ENCODE measurements at regions not wholly inside any gene's neighbourhood (a gene's known extent, or its start where the extent isn't known, plus 50 kb on each side); places are given as distances from the start of the nearest gene placed in this dataset.

DNA sequence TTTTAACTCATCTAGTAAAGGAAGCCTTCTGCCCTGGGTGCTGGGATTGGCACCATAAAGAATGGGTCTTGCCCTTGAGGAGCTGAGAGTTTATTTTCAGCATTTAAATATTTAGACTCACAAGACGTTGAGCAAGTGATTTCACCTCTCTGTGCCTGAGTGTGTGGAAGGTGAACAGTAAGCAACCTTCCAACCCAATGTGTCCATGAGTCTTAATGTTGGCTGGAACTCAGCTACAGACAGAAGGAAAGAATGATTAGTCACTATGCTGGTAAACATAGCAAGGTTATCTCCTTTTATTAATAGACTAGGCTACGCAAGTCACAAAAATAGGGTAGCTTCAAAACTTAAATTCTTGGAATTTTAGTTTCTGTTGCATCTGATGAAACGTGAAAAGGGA lies 277.4 kb upstream of the GATB start:
- no peak for DNase-seq (ENCODE audit: low spot score)
- H3K27ac ChIP-seq (ENCODE audit: poor library complexity, severe bottlenecking) = no peak overlapping the region

DNA sequence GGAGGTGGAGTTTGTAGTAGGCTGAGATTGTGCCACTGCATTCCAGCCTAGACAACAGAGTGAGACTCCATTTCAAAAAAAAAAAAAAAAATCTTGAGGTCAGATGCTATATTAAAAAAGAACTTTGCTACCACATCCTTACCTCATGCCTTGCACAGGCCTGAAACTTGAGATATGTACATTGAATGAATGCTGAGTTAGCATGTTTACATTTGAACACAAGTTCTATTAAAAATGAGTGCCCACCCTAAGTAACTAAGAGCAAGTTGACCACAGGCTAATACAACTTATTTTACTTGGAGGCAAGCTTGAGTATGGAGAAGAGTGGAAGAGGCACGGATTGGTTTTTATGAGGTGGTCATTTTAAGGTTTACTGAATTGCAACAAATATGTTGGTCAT lies 276.6 kb upstream of the GATB start:
- no peak overlapping the region for H3K4me3 ChIP-seq (ENCODE audit: severe bottlenecking)
- TF ChIP-seq, protein P1, sequence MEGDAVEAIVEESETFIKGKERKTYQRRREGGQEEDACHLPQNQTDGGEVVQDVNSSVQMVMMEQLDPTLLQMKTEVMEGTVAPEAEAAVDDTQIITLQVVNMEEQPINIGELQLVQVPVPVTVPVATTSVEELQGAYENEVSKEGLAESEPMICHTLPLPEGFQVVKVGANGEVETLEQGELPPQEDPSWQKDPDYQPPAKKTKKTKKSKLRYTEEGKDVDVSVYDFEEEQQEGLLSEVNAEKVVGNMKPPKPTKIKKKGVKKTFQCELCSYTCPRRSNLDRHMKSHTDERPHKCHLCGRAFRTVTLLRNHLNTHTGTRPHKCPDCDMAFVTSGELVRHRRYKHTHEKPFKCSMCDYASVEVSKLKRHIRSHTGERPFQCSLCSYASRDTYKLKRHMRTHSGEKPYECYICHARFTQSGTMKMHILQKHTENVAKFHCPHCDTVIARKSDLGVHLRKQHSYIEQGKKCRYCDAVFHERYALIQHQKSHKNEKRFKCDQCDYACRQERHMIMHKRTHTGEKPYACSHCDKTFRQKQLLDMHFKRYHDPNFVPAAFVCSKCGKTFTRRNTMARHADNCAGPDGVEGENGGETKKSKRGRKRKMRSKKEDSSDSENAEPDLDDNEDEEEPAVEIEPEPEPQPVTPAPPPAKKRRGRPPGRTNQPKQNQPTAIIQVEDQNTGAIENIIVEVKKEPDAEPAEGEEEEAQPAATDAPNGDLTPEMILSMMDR (IDR thresholded peaks at IDR 0.05; ENCODE audit: poor library complexity, severe bottlenecking) = no peak
- no peaks in the 10 kb centered on the region for H3K36me3 ChIP-seq (ENCODE audit: low read depth)
- no peaks in the 10 kb centered on the region for H3K9me3 ChIP-seq (ENCODE audit: severe bottlenecking)
- no peak for DNase-seq (ENCODE audit: low spot score)
- no peaks in the 10 kb centered on the region for H3K27me3 ChIP-seq (ENCODE audit: insufficient read depth, poor library complexity, severe bottlenecking)
- H3K27ac ChIP-seq (ENCODE audit: poor library complexity, severe bottlenecking) = no peak overlapping the region
- H3K4me1 ChIP-seq (ENCODE audit: insufficient read depth, poor library complexity, severe bottlenecking) = no peaks in the 10 kb centered on the region
- ATAC-seq (ENCODE audit: low read depth) = no peak

More for the DNA sequence above, 277.4 kb upstream of the GATB start:
- no peaks in the 10 kb centered on the region for H3K27me3 ChIP-seq (ENCODE audit: insufficient read depth, poor library complexity, severe bottlenecking)
- H3K36me3 ChIP-seq (ENCODE audit: low read depth) = no peaks in the 10 kb centered on the region
- ATAC-seq (ENCODE audit: low read depth) = no peak
- no peaks in the 10 kb centered on the region for H3K4me1 ChIP-seq (ENCODE audit: insufficient read depth, poor library complexity, severe bottlenecking)
- TF ChIP-seq, protein P1 (IDR thresholded peaks at IDR 0.05; ENCODE audit: poor library complexity, severe bottlenecking) = no peak
- H3K9me3 ChIP-seq (ENCODE audit: severe bottlenecking) = no peaks in the 10 kb centered on the region
- no peak overlapping the region for H3K4me3 ChIP-seq (ENCODE audit: severe bottlenecking)

DNA sequence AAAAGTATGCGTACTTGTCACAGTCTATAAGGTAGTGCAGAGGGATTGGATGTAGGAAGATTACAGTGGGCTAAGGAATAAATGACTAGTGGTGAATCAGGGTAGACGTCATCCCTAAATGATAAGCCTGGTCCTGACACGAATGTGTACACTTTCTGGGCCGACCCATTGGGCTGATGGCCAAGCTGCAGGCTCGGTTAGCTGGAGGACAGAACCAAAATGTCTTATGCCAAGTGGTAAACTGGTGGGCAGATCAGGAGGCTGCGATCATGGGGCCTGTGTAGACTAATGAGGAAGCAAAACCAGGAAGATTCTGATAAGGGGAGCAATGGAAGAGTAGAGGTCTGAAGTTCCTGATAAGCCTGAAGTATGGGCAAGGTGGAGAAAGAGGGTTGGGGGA lies 272.8 kb upstream of the GATB start:
- ATAC-seq (ENCODE audit: low read depth) (no peak), DNase-seq (ENCODE audit: low spot score) (no peak)
- no peak overlapping the region for H3K4me3 ChIP-seq (ENCODE audit: severe bottlenecking)
- TF ChIP-seq, protein P1 (IDR thresholded peaks at IDR 0.05; ENCODE audit: poor library complexity, severe bottlenecking) = no peak
- no peaks in the 10 kb centered on the region for H3K36me3 ChIP-seq (ENCODE audit: low read depth)
- no peaks in the 10 kb centered on the region for H3K27me3 ChIP-seq (ENCODE audit: insufficient read depth, poor library complexity, severe bottlenecking)
- H3K4me1 ChIP-seq (ENCODE audit: insufficient read depth, poor library complexity, severe bottlenecking) = no peaks in the 10 kb centered on the region
- H3K9me3 ChIP-seq (ENCODE audit: severe bottlenecking) = no peaks in the 10 kb centered on the region
- H3K27ac ChIP-seq (ENCODE audit: poor library complexity, severe bottlenecking) = no peak overlapping the region

DNA sequence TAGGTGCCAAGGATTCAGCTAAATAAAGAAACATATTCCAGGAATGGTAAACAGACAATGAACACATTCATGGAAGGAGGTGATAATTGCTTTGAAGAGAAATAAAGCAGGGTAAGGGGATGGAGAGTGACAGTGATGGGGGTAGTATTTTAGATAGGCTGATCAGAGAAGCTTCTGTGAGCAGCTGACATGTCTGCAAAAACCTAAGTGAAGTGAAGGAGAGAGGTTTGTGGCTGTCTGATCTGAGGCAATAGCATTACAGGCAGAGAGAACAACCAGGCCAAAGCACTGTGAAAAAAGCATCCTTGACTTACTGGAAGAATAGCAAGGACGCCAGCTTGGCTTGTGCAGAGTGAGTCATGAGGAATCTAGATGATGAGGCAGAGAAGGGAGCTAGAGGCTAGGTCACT lies 271.9 kb upstream of the GATB start:
- H3K9me3 ChIP-seq (ENCODE audit: severe bottlenecking) = no peaks in the 10 kb centered on the region
- no peak for DNase-seq (ENCODE audit: low spot score)
- no peak for ATAC-seq (ENCODE audit: low read depth)
- no peaks in the 10 kb centered on the region for H3K36me3 ChIP-seq (ENCODE audit: low read depth)
- TF ChIP-seq, protein P1 (IDR thresholded peaks at IDR 0.05; ENCODE audit: poor library complexity, severe bottlenecking) = no peak
- H3K4me3 ChIP-seq (ENCODE audit: severe bottlenecking) = no peak overlapping the region
- H3K27ac ChIP-seq (ENCODE audit: poor library complexity, severe bottlenecking) = no peak overlapping the region
- H3K4me1 ChIP-seq (ENCODE audit: insufficient read depth, poor library complexity, severe bottlenecking) = no peaks in the 10 kb centered on the region
- no peaks in the 10 kb centered on the region for H3K27me3 ChIP-seq (ENCODE audit: insufficient read depth, poor library complexity, severe bottlenecking)

DNA sequence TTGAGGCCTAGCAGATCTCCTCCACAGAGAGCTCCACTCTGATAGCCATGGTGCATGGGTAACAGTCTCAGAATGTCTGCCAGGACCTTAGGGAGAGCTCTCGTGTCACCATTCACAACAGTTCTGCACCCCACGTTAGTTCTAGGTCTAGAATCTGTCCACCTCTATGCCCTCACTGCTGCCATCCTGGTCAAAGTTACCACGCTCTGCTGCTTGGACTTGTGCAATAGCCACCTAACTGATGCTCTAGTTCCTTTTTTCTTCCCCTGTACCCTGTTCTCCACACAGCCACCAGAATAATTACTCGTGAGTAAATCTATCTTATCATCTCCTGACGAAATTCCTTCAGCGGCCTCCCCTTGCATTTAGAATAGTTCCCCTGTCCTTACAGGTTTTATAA lies 268.8 kb upstream of the GATB start:
- H3K27me3 ChIP-seq (ENCODE audit: insufficient read depth, poor library complexity, severe bottlenecking) = no peaks in the 10 kb centered on the region
- no peak overlapping the region for H3K4me3 ChIP-seq (ENCODE audit: severe bottlenecking)
- TF ChIP-seq, protein P1 (IDR thresholded peaks at IDR 0.05; ENCODE audit: poor library complexity, severe bottlenecking) = no peak
- ATAC-seq (ENCODE audit: low read depth) (no peak), DNase-seq (ENCODE audit: low spot score) (no peak)
- H3K36me3 ChIP-seq (ENCODE audit: low read depth) = no peaks in the 10 kb centered on the region
- H3K27ac ChIP-seq (ENCODE audit: poor library complexity, severe bottlenecking) = no peak overlapping the region
- no peaks in the 10 kb centered on the region for H3K9me3 ChIP-seq (ENCODE audit: severe bottlenecking)
- H3K4me1 ChIP-seq (ENCODE audit: insufficient read depth, poor library complexity, severe bottlenecking) = no peaks in the 10 kb centered on the region
